ENCODE measurements at regions not wholly inside any gene's neighbourhood (a gene's known extent, or its start where the extent isn't known, plus 50 kb on each side); places are given as distances from the start of the nearest gene placed in this dataset.

GRCh38 chr3:161619351-161619750 is 122.7 kb downstream of the OTOL1 start:
- TF ChIP-seq MXI1 (IDR thresholded peaks at IDR 0.05; ENCODE audit: borderline replicate concordance, low read depth, low read length): no peak
- TF ChIP-seq CTCF (CRISPR knock-in tag; IDR thresholded peaks at IDR 0.05): no peak
- no peak for TF ChIP-seq CBFB (CRISPR knock-in tag; IDR thresholded peaks at IDR 0.05)
- TF ChIP-seq MED13 (CRISPR knock-in tag; IDR thresholded peaks at IDR 0.05): no peak
- no peak for TF ChIP-seq KDM5A (IDR thresholded peaks at IDR 0.05; ENCODE audit: borderline replicate concordance, low read length)
- no peak for TF ChIP-seq ZNF567 (CRISPR knock-in tag; IDR thresholded peaks at IDR 0.05; ENCODE audit: borderline replicate concordance)
- TF ChIP-seq GABPB1 (CRISPR knock-in tag; IDR thresholded peaks at IDR 0.05): no peak
- TF ChIP-seq ZNF616 (CRISPR knock-in tag; IDR thresholded peaks at IDR 0.05; ENCODE audit: low read depth): no peak
- no peak for TF ChIP-seq RBM39 (IDR thresholded peaks at IDR 0.05; ENCODE audit: low read depth, low read length, poor library complexity, severe bottlenecking)

Measured in HepG2 (cell line).